GM12875 (cell line): ENCODE measurements at regions not wholly inside any gene's neighbourhood (a gene's known extent, or its start where the extent isn't known, plus 50 kb on each side); places are given as distances from the start of the nearest gene placed in this dataset.

ENCODE experiments used
- H3K4me3 ChIP-seq: one replicate; pipeline ENCODE4 v1.5.1; 2011; ENCODE audit warnings: low read depth, low read length, control low read depth
- TF ChIP-seq, protein P1 (sequence below): IDR thresholded peaks from 2 replicates; pipeline ENCODE4 v1.5.1; 2011; ENCODE audit warnings: low read depth, mild to moderate bottlenecking, control low read depth, inconsistent platforms, low read length, moderate library complexity, borderline replicate concordance; ENCODE audit not compliant: insufficient read depth

DNA sequence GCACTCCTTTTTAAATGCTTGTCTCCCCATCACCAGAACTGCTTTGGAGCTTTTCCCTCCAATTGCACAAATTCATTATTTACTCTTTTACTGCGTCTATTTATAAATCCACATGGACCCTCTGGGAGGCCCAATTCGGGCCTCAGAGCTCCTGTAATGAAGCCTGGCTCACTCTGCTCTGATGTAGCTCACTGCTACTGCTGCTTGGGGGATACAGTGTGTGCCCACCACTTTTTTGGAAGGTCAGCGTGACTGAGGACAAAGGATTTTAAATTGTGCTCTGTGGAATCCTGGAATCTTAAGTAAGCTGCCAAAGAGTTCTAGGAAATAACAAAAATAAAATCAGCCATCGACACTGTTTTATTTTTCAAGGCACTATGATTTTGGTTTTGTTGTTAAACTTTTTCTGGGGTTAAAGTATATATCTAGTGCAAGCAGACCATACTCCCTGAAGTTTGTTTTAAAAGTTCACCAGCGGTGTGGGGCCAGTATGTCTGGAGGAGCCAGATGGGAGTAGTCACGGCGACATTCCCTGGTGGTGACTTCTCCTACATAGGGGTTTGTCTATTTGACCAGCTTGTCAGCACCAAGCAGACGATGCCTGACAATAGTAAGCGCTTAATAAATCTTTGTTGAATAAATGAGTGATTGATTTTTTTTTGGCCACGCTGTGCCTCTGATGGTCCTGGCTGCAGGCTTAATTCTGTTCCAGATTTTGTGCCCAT, 142.8 kb downstream of the TMEM38B start:
- TF ChIP-seq, protein P1, sequence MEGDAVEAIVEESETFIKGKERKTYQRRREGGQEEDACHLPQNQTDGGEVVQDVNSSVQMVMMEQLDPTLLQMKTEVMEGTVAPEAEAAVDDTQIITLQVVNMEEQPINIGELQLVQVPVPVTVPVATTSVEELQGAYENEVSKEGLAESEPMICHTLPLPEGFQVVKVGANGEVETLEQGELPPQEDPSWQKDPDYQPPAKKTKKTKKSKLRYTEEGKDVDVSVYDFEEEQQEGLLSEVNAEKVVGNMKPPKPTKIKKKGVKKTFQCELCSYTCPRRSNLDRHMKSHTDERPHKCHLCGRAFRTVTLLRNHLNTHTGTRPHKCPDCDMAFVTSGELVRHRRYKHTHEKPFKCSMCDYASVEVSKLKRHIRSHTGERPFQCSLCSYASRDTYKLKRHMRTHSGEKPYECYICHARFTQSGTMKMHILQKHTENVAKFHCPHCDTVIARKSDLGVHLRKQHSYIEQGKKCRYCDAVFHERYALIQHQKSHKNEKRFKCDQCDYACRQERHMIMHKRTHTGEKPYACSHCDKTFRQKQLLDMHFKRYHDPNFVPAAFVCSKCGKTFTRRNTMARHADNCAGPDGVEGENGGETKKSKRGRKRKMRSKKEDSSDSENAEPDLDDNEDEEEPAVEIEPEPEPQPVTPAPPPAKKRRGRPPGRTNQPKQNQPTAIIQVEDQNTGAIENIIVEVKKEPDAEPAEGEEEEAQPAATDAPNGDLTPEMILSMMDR, result no peak
- H3K4me3 ChIP-seq, result no peak overlapping the region

DNA sequence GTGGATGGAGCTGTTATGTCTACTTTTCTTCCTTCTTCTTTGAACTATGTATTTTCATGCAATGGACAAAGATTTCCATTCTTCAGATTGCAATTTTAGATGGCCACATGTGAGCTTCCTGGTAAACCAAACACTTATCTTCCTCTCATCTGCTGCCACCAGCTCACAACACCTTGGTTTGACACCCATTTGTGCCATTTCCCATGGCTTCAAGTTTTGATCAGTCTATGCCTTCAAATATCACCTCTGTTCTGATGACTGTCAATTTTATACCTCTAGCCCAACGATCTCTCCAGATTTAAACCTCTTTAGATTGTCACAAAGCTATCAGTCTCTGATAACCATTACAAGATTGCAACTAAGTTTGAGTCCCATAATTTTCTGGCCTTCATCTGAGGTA, 147.2 kb downstream of the TMEM38B start:
- TF ChIP-seq, protein P1, result no peak

DNA sequence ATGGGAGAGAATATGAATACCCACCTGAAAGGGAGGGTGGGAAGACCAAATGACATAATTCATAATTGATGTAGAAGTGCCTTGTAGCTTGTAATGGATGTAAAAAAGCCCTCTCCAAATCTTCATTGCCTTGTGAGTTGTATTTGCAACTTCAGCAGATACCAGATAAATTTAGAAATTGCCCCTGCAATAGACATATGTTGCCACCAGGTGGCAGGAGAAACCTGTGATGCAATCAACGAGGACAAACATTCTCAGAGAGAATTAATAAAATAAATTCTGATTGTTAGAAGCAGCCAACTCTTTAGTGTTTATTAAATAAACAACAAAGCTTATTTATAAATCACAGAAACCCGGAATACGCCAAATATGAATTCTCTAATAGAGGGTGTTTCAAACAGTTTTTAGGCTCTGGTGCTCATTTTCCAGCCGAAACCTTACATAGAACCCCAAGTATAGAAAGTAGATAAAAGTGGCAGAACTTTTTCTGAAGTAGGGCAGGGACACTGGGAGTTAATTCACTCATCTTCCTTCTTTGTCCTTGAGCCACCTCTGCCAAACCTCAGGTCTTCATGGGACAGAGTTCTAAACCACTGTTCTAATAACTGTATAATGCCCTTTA, 147.8 kb downstream of the TMEM38B start:
- TF ChIP-seq, protein P1, result peak; percentile 62; the same call in 1 of the 2 replicates
- H3K4me3 ChIP-seq, result no peak overlapping the region

More for the DNA sequence above, 147.2 kb downstream of the TMEM38B start:
- no peak overlapping the region for H3K4me3 ChIP-seq

DNA sequence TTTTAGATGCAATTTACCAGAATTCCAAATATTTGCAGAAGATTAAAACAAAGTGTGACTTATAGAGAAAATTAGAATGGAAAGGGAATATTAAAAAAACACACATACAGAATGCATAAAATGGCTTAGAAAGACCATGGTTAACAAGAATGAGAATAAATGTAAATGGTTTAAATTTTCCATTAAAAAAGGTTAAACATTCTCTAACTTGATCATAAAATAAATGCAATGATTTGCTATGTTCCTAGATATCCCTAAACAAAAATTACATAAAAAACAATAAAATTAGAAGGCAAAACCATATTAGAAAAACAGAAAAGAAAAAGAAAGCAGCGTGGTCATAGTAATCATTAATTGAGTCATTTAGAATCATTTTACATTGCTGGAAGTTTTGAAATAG, 152.5 kb downstream of the TMEM38B start:
- TF ChIP-seq, protein P1, result no peak
- H3K4me3 ChIP-seq, result no peak overlapping the region

DNA sequence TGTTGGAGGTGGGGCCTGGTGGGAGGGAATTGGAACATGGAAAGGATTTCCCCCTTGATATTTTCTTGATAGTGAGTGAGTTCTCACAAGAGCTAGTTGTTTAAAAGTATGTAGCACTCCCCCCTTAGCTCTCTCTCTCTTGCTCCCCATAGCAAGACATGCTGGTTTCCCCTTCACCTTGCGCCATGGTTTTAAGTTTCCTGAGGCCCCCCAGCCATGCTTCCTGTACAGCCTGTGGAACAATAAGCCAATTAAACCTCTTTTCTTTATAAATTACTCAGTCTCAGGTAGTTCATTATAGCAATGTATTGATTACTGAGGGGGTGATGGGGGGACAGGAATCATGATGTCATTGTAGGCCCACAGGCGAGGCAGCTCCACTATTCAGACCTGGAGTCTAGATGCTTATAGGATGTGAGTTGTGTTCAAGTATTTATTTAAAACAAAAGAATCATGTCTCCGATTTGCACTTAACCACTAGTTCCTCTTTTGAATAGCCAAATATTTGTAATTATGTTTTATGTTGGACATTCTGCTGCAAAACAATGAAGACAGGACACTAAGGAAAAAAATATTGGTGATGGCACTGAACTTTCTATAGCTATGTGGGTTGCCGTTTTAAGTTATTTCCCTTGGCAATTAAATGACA, 156.6 kb downstream of the TMEM38B start:
- TF ChIP-seq, protein P1, result no peak

DNA sequence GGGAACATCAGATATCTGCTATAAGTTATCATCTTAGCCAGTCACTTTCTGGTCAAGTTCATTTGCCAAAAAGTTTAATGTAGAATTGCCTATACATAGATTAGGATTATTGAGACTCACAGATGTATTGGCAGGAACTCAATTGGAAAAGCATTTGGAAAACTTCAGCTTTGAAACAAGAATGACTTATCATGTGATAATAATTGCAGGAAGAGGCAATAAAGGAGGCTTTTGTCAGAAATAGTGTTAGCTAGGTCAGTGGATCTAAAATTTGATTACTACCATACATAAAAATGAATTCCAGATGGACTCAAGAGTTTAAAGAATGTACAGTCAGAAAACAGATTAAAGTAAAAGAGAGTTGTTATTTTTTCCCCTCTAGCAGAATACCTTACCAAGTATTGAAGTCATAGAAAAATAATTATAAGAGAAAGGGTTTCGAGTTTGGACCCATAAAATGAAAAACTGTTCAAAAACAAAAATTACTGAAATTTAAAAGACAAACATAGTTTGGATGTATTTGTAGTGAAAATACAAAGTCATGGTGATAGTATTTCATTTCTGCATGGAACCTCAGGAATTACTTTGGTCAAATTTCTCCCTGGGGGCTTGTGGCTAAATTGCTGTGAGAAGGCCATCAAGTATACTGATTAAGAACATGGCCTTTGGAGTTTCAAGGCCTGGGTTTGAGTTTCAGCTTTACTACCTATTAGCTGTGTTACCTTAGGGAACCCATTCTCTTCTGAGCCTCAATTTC, 159.9 kb downstream of the TMEM38B start:
- no peak overlapping the region for H3K4me3 ChIP-seq
- TF ChIP-seq, protein P1, result no peak

More for the DNA sequence above, 156.6 kb downstream of the TMEM38B start:
- no peak overlapping the region for H3K4me3 ChIP-seq
